HG03108 (cell line): ENCODE measurements at regions not wholly inside any gene's neighbourhood (a gene's known extent, or its start where the extent isn't known, plus 50 kb on each side); places are given as distances from the start of the nearest gene placed in this dataset.
"Not testable (repeated sequence)": the region's sequence is repeated elsewhere in the genome, so short reads cannot be mapped to it uniquely, and the experiment has no call there.

Experiments
- ATAC-seq: cut with Tn5 transposase; IDR thresholded peaks from one replicate; pipeline ENCODE4 v1.9.1; 2021; ENCODE audit warnings: moderate library complexity; ENCODE audit not compliant: unreplicated experiment

DNA sequence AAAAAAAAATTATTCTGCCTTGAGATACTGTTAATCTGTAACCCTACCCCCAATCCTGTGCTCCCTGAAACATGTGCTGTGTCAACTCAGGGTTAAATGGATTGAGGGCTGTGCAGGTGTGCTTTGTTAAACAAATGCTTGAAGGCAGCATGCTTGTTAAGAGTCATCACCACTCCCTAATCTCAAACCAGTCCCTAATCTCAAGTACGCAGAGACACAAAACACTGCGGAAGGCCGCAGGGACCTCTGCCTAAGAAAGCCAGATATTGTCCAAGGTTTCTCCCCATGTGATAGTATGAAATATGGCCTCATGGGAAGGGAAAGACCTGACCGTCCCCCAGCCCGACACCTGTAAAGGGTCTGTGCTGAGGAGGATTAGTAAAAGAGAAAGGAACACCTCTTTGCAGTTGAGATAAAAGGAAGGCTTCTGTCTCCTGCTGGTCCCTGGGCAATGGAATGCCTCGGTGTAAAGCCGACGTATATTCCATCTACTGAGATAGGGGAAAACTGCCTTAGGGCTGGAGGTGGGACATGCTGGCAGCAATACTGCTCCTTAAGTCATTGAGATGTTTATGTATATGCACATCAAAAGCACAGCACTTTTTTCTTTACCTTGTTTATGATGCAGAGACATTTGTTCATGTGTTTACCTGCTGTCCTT, 402.6 kb downstream of the TBC1D32 start:
- not testable (repeated sequence) for ATAC-seq

DNA sequence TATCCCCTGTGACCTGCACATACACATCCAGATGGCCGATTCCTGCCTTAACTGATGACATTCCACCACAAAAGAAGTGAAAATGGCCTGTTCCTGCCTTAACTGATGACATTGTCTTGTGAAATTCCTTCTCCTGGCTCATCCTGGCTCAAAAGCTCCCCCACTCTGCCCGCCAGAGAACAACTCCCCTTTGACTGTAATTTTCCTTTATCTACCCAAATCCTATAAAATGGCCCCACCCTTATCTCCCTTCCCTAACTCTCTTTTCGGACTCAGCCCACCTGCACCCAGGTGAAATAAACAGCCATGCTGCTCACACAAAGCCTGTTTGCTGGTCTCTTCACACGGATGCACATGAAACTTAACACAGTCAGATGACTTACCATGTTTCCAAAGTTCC, 403.8 kb downstream of the TBC1D32 start:
- ATAC-seq, result not testable (repeated sequence)

DNA sequence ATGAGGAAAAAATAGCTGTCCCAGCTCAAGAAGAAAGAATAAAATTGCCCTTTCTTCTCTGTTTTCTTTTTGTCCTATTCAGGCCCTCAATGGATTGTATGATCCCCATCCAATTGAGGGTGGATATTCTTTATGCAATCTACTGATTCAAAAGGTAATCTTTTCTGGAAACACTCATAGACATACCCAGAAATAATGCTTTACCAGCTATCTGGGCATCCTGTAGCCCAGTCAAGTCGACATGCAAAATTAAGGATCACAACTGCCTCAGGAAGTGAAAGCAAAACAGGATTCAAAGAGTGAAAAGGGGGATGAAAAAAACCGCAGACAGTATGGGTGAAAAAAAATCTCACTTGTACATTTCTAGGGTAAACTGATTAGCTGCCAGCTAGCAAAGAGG, 410.1 kb downstream of the TBC1D32 start:
- ATAC-seq, result no peak

DNA sequence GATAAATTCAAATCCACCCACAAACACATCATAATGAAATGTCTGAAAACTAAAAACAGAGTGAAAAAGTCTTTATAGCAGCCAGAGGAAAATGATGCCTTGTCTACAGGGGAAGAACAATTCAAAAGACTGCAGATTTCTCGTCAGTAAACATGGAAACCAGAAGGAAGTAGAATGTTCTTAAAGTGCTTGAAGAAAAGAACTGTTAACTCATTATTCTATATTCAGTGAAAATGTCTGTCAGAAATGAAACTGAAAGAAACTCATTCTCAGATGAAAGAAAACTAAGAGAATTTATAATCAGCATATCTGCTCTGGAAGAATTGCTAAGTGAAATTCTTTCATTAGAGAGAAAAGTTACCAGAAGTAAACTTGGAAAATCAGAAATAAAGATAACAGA, 416.1 kb downstream of the TBC1D32 start:
- no peak for ATAC-seq

DNA sequence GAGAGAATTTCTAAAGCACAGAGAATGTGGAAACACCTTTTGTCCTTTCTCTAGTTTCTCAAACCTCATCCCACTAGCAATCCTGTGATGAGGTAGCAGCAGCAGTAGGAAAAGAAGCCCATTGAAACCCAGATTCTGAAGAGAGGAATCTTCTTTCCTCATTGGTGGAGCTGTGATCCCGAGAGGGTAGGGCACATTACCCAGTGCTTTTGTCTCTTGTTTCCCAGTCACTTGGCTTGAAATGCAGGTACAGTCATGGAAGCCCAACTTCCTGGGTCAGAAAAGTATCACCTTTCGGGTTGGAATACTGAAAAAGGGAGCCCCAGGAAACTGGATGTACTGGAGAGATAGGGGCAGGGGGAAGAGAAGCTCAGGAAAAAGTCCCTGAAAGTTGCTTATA, 417.4 kb downstream of the TBC1D32 start:
- no peak for ATAC-seq

DNA sequence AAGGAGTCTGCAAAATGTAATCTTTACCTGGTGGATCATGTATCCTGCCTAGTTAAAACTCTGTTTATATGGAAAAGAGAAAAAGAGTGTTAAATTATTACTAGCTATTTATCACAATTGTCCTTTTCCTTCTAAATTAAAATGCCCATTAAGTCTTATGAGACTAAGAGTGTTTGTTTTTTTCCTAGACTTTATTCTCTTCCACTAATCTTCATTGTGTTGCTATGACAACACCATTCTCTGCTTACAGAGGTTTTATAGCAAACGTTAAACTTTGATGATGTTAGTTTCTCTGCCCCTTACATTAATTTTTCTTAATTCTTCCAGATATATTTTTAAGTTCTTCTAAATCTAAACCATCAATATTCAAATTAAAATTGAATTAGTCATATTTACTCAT, 420.8 kb downstream of the TBC1D32 start:
- ATAC-seq, result no peak

DNA sequence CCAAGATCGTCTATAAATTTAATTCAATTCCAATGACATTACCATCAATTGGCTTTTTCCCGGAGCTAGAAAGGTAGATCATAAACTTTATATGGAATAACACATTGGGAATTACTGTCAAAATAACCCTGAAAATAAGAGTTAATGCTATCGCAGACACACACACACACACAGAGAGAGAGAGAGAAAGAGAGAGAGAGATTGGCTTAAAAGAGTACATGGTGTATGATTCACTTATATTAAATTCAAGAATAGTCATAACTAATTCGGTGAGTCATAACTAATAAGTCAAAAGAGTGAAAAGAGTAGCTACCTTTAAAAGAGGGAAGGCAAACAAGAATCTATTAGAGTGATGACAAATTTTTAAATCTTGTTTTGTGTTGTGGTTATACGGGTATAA, 425.5 kb downstream of the TBC1D32 start:
- ATAC-seq, result no peak

DNA sequence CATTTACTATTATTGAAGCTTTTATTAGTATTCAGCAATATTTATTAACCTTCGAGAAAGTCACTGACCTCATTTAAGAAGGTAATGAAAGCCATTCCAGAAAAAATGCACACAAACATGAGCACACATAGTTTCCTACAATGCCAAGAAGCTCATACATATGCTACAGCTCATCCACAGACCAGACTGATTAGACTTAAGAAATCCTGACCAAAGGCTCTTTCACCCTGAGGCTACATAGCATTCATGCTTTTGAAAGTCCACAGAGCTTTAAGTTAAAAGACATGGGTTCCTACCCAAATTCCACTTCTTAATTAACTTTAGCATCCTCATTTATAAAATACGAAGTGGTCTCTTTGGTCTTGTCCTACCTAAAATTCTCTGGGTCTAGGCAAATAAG, 430.4 kb downstream of the TBC1D32 start:
- no peak for ATAC-seq

DNA sequence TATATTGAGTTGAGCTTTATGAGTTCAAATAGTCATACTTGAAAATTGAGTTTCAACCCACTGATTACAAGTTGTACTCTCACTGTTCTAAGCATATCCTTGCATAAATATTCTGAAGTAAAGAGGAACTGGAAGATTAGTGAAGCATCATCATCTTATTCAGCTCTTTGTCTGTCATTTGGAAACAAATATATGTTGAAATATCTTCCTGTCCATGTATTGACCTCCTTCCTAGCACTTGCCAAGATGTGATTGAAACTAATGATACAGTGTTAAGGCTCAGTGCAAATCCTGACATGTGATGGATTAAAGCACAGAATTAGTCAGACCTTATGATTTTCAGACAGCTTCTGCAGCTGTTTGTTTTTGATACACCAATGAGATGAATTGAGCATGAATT, 434.3 kb downstream of the TBC1D32 start:
- ATAC-seq, result no peak

DNA sequence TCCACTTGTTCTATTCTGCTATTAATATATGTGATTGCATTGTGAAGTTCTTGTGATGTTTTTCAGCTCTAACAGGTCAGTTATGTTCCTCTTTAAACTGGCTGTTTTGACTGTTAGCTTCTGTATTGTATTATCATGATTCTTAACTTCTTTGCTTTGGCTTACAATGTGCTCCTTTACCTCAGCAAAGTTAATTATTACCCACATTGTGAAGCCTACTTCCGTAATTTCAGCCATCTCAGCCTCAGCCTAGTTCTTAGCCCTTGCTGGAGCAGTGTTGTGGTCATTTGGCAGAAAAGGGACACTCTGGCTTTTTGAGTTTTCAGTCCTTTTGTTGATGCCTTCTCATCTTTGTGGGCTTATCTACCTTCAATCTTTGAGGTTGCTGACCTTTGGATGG, 440.2 kb downstream of the TBC1D32 start:
- ATAC-seq, result no peak

DNA sequence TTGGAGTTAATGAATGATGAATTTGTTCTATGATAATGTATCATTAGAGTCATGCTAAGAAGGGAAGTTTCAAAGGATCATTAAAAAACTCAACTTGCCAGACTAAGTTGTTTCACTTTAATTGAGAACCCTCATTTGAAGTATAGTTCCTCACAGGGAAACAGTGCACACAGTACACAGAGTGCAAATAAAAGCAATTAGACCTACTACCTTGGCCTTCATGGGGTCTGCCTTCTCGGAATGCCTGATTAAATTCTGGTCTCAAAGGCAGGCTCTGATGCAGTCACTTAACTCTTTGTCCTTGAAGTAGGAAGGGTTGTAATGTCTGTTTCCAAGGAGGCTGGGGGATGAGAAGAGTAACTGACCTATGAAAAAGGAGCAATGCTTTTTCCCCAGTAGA, 457.3 kb downstream of the TBC1D32 start:
- no peak for ATAC-seq

DNA sequence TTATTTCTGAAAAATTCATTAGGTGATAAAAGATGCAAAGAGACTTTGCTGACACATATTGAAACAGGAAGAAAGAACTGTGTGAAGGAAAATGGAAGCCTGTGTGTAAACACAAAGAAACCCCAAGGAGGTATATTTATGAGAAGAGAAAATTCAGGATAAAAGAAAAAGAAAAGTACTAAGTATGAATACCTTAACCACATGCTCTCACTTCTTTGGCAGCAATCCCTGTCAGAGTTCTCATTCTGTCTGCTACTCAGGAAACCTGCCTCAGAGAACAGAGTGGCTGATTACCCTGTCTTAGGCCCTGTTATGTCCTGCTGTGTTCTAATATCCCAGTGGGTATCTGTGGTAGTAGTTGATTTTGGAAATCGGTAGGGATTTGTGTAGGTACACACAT, 457.9 kb downstream of the TBC1D32 start:
- no peak for ATAC-seq

DNA sequence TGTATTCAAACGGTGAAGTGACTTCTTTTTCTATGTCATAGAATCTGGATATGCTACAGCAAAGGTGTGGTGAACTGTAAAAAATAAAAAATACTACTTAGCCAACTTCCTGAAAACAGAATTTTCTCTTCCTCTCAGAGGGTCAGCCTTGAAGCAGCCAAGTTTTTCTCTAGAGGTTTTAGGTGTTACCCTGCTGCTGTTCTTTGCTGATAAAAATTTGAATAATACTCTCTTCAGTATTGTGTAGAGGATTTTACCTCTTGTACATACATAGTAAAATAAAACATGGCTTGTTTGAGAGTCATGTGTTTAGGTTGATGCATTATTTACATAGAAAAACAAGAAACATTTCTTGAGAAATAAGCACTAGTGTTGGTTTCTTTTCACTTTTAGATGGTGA, 458.4 kb downstream of the TBC1D32 start:
- no peak for ATAC-seq

DNA sequence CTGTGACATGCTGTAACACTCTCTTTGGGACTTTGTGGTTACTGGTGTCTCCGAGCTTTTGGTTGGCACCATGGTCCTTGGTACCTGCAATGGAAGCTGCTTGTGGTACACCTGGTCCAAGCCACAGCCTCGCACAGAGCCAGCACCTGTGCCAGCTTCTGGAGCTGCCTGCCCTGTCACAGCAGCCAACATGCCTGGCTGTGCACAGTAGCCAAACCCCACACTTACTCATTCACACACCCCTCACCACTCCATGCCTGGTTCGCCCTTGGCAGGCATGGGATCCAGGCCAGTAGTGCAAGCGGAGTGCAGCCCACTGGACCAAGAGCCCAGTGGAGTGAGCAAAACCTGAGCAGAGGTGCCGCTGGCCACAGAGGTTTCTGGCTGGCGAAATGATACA, 459.9 kb downstream of the TBC1D32 start:
- ATAC-seq, result no peak

DNA sequence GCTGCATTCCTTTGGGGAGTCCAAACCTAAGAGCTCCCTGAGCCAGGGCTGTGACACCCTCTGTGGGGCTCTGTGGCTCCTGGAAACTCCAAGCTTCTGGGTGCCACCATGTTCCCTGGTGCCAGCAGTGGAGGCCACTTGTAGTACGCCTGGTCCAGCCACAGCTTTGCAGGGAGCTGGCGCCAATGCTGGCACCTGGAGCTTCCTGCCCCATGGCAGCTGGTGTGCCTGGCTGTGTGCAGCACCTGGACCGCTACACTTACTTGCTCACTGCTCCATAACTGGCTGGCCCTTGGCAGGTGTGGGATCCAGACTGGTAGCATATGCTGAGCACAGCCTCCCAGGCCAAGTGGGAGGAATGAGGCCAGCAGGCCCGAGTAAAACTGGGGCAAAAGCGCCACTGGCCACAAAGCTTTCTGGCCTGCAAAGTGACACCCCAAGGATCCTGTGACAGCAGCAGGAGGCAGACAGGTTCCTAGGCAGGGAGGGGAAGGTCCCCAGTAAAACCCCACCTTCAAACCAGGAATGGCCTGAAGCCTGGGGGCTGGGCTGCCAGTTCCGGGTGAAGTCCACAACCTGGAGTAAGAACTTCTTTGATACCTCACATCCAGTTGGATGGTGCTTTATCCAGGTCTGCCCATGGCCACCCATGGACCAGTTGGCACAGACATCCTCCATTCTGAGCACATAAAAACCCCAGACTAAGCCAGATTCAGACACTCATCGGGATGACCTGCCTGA, 461.0 kb downstream of the TBC1D32 start:
- ATAC-seq, result no peak

DNA sequence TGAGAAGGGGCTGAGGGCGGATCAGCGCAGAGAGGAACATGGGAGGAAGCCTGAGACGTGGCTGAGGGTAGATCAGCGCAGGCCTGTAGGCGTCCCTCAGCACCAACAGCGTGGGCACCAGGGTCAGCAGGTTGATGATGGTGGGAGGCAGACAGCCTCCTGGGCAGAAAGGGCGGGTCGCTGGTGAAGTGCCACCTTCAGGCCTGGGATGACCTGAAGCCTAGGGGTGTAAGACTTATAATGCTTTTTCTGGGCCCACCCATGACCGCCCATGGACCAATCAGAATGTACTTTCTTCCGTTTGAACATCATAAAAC, 462.1 kb downstream of the TBC1D32 start:
- ATAC-seq, result no peak

DNA sequence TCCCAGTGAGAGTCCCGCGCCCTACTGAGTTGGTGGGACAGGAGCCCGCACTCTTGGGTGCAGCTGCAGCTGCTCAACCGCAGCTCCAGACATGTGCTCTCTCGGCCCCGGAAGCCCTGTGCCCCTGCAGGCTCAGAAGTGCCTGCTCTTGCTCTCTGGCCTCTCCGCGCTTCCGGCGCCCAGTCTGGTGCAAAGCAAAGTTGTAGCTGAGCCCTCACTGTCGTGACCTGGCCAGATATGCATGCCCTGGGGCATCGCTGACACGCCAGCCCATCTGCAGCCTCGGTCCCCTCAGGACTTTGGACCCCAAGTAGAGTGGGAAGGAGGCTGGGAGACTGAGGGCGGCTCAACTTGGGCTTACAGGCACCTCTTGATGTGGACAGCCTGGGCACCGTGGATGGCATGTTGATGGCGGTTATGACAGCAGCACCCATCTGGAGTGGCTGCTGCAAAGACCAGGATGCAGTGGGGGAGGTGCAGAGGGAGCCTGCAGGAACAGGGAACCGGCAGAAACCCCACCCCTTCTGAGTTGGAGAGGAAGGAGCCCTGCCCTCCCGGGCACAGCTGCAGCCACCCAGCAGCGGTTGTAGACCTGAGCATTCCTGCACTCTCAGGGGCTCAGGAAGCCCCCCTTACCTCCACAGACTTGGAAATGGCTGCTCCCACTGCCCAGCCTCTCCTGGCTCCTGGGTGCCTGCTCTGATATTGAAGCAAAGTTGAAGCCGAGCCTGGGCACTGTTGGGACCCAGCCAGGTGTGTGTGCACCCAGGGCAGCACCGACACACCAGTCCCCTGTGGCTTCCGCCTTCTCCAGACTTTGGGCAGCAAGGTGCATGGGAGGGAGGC, 462.6 kb downstream of the TBC1D32 start:
- ATAC-seq, result no peak

DNA sequence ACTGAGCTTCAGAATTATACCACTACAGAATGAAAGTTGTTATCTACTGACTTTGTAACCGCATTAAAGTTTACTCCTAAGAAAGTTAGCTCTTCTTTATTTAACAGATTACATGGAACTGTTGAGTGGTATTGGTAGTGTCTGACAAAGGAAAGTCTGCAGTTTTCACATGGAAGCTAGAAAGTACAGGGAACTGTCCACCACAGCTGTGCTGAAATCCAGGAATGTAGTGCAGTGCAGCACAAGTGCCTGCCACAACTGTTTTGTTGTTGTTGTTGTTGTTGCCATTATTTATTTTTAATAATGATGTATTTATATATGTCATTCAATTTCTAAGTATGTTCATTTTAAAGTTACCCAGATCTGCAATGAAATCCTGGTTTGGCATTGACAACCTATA, 464.9 kb downstream of the TBC1D32 start:
- no peak for ATAC-seq

DNA sequence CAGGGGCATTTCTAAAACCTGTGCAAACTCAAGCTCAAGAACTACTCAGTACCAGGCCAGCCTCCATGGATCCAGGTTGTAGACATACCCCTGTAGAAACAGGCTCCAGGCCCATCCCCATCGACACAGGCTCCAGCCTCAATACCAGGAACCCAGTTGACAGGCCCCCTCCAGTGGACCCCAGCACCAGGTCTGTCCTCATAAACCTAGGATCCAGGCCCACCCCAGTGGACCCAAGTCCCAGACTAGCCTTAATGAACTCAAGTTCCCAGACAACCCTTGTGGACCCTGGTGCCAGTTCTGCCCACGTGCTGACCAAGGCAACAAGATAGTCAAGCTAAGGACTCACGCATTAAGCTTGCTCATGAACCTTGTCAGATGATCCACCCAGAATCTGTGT, 476.9 kb downstream of the TBC1D32 start:
- no peak for ATAC-seq

DNA sequence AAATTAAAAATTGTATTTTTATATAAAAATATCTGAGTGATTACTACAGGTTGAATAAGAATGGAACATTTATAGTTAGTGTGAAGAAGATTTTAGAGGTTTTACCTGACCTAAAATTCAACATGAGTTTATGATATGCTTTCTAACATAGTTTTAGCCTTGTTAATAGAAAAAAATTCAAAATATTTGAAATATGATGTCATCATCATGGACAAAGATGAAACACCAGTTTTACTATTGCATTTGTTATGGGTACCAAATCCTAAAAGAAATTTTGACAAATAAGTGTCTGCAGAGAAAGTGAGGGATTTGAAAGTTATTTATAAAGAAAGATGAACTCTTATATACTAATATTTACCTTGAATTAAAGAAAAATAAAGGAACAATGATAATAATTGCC, 479.7 kb downstream of the TBC1D32 start:
- no peak for ATAC-seq

DNA sequence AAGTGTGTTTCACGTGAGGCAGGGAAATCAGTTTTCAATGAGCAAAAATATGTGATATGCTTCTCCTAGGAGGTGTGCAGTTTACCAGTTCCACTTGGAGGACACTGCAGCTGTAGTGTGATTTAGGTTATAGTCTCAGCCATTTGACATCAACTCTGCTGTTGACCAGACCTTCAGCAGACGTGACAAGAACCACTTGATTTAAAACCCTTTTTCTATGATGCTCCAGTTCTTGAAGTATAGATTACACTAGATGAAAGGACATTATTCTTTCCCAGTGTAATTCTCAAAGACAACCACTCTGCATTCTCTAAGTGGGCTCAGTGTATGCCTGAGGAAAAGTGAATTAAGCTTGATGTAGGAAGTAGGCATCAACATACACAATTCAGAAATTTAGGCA, 480.8 kb downstream of the TBC1D32 start:
- no peak for ATAC-seq

DNA sequence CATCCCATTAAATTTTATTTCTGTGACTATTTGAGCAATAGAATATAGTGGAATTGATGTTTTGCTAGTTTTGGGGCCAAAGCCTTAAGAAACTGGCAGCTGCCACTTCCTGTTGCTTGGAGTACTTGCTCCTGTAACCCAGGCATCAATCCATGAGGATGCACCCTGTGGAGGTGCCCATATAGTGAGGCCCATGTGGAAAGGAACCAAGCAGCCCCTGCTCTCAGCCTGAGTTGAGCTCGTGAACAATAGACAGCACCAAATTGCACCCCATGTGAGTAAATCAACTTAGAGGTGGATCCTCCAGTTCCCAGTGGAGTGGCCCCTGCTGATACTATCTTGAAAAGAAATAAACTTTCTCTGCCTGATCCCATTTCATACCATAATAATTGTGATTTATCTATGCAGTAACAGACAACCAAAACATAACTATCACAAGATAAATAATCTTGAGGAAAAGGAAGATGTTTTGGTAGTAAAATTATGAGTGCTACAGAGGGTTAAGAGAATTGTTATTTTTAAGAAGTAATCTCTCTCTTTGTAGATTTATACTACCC, 481.9 kb downstream of the TBC1D32 start:
- no peak for ATAC-seq
